GM12878 (cell line): ENCODE measurements at regions not wholly inside any gene's neighbourhood (a gene's known extent, or its start where the extent isn't known, plus 50 kb on each side); places are given as distances from the start of the nearest gene placed in this dataset.

Experiments used
- ATAC-seq: fragments of 200-7000 bp; cut with Tn5 transposase; 3 replicates; pipeline ENCODE4 v1.9.1; 2020; ENCODE audit warnings: mild to moderate bottlenecking, moderate library complexity
- BruUV-seq: library from RNA; stranded (reverse); fragments of 400-500 nt; replicated peaks from 2 replicates; lab custom pipeline; 2021; lab: Mats Ljungman, UMichigan
- CTCF ChIA-PET: fragments of 300-600 bp; sonication (Branson Sonifier 250); formaldehyde crosslinking; extraction: SDS; loops from one replicate; lab custom pipeline; 2021; ENCODE audit warnings: inconsistent platforms; lab: Yijun Ruan, JAX
- POLR2A ChIA-PET: fragments of 350-600 bp; formaldehyde crosslinking; extraction: SDS; loops from one replicate; lab custom pipeline; 2021; ENCODE audit warnings: inconsistent platforms; lab: Charles Lee
- RAD21 ChIA-PET: fragments of 300-600 bp; sonication (Branson Sonifier 250); formaldehyde crosslinking; loops from one replicate; lab custom pipeline; 2023; ENCODE audit warnings: antibody characterized with exemption; ENCODE audit not compliant: unreplicated experiment; lab: Charles Lee
- SMC1A ChIA-PET: fragments of 300-600 bp; sonication (Branson Sonifier 250); formaldehyde crosslinking; loops from one replicate; lab custom pipeline; 2023; ENCODE audit not compliant: unreplicated experiment, uncharacterized antibody; lab: Charles Lee
- DNase-seq: peaks from one replicate; pipeline ENCODE4 v3.0.0-alpha.2; 2011; ENCODE audit warnings: low read depth, low spot score
- FAIRE-seq: peaks from 3 replicates; lab custom pipeline; 2011; peaks lifted over from hg19 to GRCh38; lab: Jason Lieb, UNC
- H2AFZ ChIP-seq: 2 replicates; pipeline ENCODE4 v1.6.0; 2011; ENCODE audit warnings: low read depth, low read length, control low read depth; ENCODE audit not compliant: control insufficient read depth
- H3K27ac ChIP-seq: 2 replicates; pipeline ENCODE4 v1.5.1; 2011; ENCODE audit warnings: control low read depth; ENCODE audit not compliant: control insufficient read depth, insufficient read depth
- H3K27me3 ChIP-seq, 2 experiments: replicated peaks in 1 of 2; 2 replicates each; pipeline versions ENCODE4 v1.6.0 to v1.6.1; 2011; ENCODE audit warnings: low read length in 1 of 2; ENCODE audit not compliant: control insufficient read depth in 2 of 2, insufficient read depth in 2 of 2
- H3K36me3 ChIP-seq, 2 experiments: 2 replicates each; pipeline ENCODE4 v1.5.1; 2011; ENCODE audit warnings: low read length in 1 of 2; ENCODE audit not compliant: control insufficient read depth in 2 of 2, insufficient read depth in 2 of 2
- H3K4me1 ChIP-seq: 2 replicates; pipeline ENCODE4 v1.6.1; 2011; ENCODE audit warnings: mild to moderate bottlenecking, low read length, moderate library complexity, mixed read lengths; ENCODE audit not compliant: control insufficient read depth, insufficient read depth
- H3K4me2 ChIP-seq: 2 replicates; pipeline ENCODE4 v1.6.0; 2011; ENCODE audit warnings: control low read depth; ENCODE audit not compliant: control insufficient read depth, insufficient read depth
- H3K4me3 ChIP-seq: fragments of 200-600 bp; sonication (generic); 2 replicates; pipeline ENCODE4 v1.5.1; 2016
- H3K79me2 ChIP-seq: 2 replicates; pipeline ENCODE4 v1.6.0; 2011; ENCODE audit warnings: low read length; ENCODE audit not compliant: control insufficient read depth, insufficient read depth
- H3K9ac ChIP-seq: 2 replicates; pipeline ENCODE4 v1.8.0; 2011; ENCODE audit warnings: low read length, control low read depth, mixed read lengths; ENCODE audit not compliant: control insufficient read depth, insufficient read depth
- H3K9me3 ChIP-seq: replicated peaks from 3 replicates; pipeline ENCODE4 v1.5.1; 2011; ENCODE audit warnings: mild to moderate bottlenecking, low read length; ENCODE audit not compliant: control insufficient read depth, insufficient read depth
- H4K20me1 ChIP-seq: 2 replicates; pipeline ENCODE4 v1.6.0; 2011; ENCODE audit not compliant: control insufficient read depth, insufficient read depth
- EGR1 ChIP-seq, 2 experiments: IDR thresholded peaks; 1 replicate in 1 of 2; 2 replicates in 1 of 2; pipeline ENCODE4 v1.6.1; 2011 to 2012; ENCODE audit warnings: low read depth in 2 of 2, low read length in 2 of 2, borderline replicate concordance in 1 of 2, mild to moderate bottlenecking in 1 of 2, moderate library complexity in 1 of 2
- IKZF1 ChIP-seq: fragments of 450-650 bp; conservative IDR thresholded peaks from 2 replicates; pipeline ENCODE4 v1.6.1; 2017; ENCODE audit warnings: antibody characterized with exemption, mild to moderate bottlenecking
- KLF5 ChIP-seq: fragments of 450-650 bp; IDR thresholded peaks from 2 replicates; pipeline ENCODE4 v1.6.1; 2014; ENCODE audit warnings: mild to moderate bottlenecking; ENCODE audit not compliant: partially characterized antibody
- MTA3 ChIP-seq: IDR thresholded peaks from 2 replicates; pipeline ENCODE4 v1.6.1; 2012; ENCODE audit warnings: low read length, inconsistent platforms, borderline replicate concordance
- NFIC ChIP-seq: IDR thresholded peaks from 2 replicates; pipeline ENCODE4 v1.6.1; 2012; ENCODE audit warnings: low read depth, mild to moderate bottlenecking, inconsistent platforms, low read length, moderate library complexity
- PAX8 ChIP-seq: fragments of 450-650 bp; IDR thresholded peaks from 2 replicates; pipeline ENCODE4 v1.6.1; 2017; ENCODE audit warnings: mild to moderate bottlenecking, moderate library complexity
- POU2F2 ChIP-seq: IDR thresholded peaks from 3 replicates; pipeline ENCODE4 v1.6.1; 2011; ENCODE audit warnings: low read depth, mild to moderate bottlenecking, low read length, borderline replicate concordance
- TARDBP ChIP-seq: IDR thresholded peaks from 2 replicates; pipeline ENCODE4 v1.6.1; 2016; ENCODE audit warnings: borderline replicate concordance
- WGBS: methylation state at CpG from one replicate; pipeline ENCODE4 v1.1.6; 2016; ENCODE audit warnings: low lambda C conversion rate; ENCODE audit not compliant: insufficient replicate concordance, insufficient coverage; ENCODE audit errors: missing lambda C conversion rate; 5-methylcytosine and 5-hydroxymethylcytosine counted together
- in situ Hi-C: fragments of 300-500 bp; cut with MboI; formaldehyde crosslinking; loops from 9 replicates; pipeline ENCODE4 v1.14.3; 2018; ENCODE audit warnings: mixed read lengths
- intact Hi-C: fragments of 100-400 bp; cut with micrococcal nuclease; formaldehyde crosslinking; loops from one replicate; pipeline ENCODE4 v1.14.2; 2022; ENCODE audit not compliant: unreplicated experiment
- TF ChIP-seq, protein P1 (sequence below): fragments of 450-650 bp; IDR thresholded peaks from 2 replicates; pipeline ENCODE4 v1.6.1; 2017; ENCODE audit warnings: mild to moderate bottlenecking, moderate library complexity
- TF ChIP-seq, protein P2 (sequence below): fragments of 450-650 bp; formaldehyde crosslinking; IDR thresholded peaks from 2 replicates; pipeline ENCODE4 v1.5.0; 2022; ENCODE audit warnings: mild to moderate bottlenecking, missing genetic modification characterization
- TF ChIP-seq, protein P3 (sequence below), 3 experiments: IDR thresholded peaks in 2 of 3; conservative IDR thresholded peaks in 1 of 3; 2 replicates each; pipeline ENCODE4 v1.5.1; 2011; ENCODE audit warnings: low read depth in 3 of 3, low read length in 3 of 3, mild to moderate bottlenecking in 3 of 3, control low read depth in 2 of 3, moderate library complexity in 2 of 3, inconsistent platforms in 1 of 3, mixed read lengths in 1 of 3; ENCODE audit not compliant: control insufficient read depth in 2 of 3, insufficient read depth in 1 of 3; ENCODE audit errors: extremely low read depth in 1 of 3
- TF ChIP-seq, protein P4 (sequence below): fragments of 450-650 bp; formaldehyde crosslinking; IDR thresholded peaks from 2 replicates; pipeline ENCODE4 v1.4.0; 2022; ENCODE audit warnings: mild to moderate bottlenecking, moderate library complexity

DNA sequence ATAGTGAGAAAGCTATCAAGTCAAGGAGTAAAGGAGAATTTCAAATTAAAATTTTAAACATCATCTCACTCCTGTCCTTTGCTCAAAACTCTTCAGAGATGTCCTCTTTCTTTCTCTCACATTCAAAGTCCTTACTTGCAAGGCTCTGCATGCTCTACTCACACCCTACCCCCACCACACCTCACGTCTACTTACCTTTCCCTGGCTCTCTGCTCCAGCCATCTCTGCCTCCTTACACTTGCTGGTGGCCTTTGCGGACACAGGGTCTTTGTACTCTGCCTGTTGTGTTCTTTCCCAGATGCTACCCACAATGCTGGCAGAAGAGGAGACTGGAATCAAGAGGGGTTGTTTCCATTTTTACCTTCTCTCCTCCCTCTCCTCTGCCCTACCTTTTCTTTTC lies 405.2 kb downstream of the INSC start:
- intact Hi-C loops (no loop called here), in situ Hi-C loops (no loop called here)
- ChIA-PET CTCF (interaction anchor here (1.3 kb wide), 1 partner anchor 9 kb away, joined by 3 read pairs; no protein-coding TSS in a partner anchor), POLR2A (no interaction called here), RAD21 (no interaction called here), SMC1A (no interaction called here)
- Histone ChIP-seq H2AFZ (no peak overlapping the region), H3K27me3 (no peaks in the 10 kb centered on the region), H3K36me3 (no peaks in the 10 kb centered on the region), H4K20me1 (no peaks in the 10 kb centered on the region), H3K9me3 (no peaks in the 10 kb centered on the region), H3K9ac (no peak overlapping the region), H3K79me2 (no peaks in the 10 kb centered on the region), H3K4me2 (no peak overlapping the region), H3K4me3 (no peak overlapping the region), H3K27ac (no peak overlapping the region), H3K4me1 (no peaks in the 10 kb centered on the region)
- DNase-seq (no peak), ATAC-seq (peak; percentile 34), FAIRE-seq (no peak)
- no TSS peak for BruUV-seq
- 42% methylated on average over 2 of the region's 2 CpGs for WGBS
- TF ChIP-seq, protein P1, sequence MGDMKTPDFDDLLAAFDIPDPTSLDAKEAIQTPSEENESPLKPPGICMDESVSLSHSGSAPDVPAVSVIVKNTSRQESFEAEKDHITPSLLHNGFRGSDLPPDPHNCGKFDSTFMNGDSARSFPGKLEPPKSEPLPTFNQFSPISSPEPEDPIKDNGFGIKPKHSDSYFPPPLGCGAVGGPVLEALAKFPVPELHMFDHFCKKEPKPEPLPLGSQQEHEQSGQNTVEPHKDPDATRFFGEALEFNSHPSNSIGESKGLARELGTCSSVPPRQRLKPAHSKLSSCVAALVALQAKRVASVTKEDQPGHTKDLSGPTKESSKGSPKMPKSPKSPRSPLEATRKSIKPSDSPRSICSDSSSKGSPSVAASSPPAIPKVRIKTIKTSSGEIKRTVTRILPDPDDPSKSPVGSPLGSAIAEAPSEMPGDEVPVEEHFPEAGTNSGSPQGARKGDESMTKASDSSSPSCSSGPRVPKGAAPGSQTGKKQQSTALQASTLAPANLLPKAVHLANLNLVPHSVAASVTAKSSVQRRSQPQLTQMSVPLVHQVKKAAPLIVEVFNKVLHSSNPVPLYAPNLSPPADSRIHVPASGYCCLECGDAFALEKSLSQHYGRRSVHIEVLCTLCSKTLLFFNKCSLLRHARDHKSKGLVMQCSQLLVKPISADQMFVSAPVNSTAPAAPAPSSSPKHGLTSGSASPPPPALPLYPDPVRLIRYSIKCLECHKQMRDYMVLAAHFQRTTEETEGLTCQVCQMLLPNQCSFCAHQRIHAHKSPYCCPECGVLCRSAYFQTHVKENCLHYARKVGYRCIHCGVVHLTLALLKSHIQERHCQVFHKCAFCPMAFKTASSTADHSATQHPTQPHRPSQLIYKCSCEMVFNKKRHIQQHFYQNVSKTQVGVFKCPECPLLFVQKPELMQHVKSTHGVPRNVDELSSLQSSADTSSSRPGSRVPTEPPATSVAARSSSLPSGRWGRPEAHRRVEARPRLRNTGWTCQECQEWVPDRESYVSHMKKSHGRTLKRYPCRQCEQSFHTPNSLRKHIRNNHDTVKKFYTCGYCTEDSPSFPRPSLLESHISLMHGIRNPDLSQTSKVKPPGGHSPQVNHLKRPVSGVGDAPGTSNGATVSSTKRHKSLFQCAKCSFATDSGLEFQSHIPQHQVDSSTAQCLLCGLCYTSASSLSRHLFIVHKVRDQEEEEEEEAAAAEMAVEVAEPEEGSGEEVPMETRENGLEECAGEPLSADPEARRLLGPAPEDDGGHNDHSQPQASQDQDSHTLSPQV = no peak
- TF ChIP-seq EGR1 (IDR thresholded peaks at IDR 0.05; ENCODE audit: borderline replicate concordance in 1 of 2, low read depth in 2 of 2, low read length in 2 of 2) (no peak), NFIC (no peak), TARDBP (no peak), MTA3 (no peak), POU2F2 (no peak), KLF5 (no peak), PAX8 (no peak), IKZF1 (no peak)
- TF ChIP-seq, protein P2, sequence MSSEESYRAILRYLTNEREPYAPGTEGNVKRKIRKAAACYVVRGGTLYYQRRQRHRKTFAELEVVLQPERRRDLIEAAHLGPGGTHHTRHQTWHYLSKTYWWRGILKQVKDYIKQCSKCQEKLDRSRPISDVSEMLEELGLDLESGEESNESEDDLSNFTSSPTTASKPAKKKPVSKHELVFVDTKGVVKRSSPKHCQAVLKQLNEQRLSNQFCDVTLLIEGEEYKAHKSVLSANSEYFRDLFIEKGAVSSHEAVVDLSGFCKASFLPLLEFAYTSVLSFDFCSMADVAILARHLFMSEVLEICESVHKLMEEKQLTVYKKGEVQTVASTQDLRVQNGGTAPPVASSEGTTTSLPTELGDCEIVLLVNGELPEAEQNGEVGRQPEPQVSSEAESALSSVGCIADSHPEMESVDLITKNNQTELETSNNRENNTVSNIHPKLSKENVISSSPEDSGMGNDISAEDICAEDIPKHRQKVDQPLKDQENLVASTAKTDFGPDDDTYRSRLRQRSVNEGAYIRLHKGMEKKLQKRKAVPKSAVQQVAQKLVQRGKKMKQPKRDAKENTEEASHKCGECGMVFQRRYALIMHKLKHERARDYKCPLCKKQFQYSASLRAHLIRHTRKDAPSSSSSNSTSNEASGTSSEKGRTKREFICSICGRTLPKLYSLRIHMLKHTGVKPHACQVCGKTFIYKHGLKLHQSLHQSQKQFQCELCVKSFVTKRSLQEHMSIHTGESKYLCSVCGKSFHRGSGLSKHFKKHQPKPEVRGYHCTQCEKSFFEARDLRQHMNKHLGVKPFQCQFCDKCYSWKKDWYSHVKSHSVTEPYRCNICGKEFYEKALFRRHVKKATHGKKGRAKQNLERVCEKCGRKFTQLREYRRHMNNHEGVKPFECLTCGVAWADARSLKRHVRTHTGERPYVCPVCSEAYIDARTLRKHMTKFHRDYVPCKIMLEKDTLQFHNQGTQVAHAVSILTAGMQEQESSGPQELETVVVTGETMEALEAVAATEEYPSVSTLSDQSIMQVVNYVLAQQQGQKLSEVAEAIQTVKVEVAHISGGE = no peak
- TF ChIP-seq, protein P3, sequence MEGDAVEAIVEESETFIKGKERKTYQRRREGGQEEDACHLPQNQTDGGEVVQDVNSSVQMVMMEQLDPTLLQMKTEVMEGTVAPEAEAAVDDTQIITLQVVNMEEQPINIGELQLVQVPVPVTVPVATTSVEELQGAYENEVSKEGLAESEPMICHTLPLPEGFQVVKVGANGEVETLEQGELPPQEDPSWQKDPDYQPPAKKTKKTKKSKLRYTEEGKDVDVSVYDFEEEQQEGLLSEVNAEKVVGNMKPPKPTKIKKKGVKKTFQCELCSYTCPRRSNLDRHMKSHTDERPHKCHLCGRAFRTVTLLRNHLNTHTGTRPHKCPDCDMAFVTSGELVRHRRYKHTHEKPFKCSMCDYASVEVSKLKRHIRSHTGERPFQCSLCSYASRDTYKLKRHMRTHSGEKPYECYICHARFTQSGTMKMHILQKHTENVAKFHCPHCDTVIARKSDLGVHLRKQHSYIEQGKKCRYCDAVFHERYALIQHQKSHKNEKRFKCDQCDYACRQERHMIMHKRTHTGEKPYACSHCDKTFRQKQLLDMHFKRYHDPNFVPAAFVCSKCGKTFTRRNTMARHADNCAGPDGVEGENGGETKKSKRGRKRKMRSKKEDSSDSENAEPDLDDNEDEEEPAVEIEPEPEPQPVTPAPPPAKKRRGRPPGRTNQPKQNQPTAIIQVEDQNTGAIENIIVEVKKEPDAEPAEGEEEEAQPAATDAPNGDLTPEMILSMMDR (IDR thresholded peaks at IDR 0.05 in 2 of 3, conservative IDR thresholded peaks at IDR 0.05 in 1 of 3; ENCODE audit: control insufficient read depth in 2 of 3, extremely low read depth in 1 of 3, insufficient read depth in 1 of 3, low read depth in 3 of 3, low read length in 3 of 3) = no peak
- TF ChIP-seq, protein P4, sequence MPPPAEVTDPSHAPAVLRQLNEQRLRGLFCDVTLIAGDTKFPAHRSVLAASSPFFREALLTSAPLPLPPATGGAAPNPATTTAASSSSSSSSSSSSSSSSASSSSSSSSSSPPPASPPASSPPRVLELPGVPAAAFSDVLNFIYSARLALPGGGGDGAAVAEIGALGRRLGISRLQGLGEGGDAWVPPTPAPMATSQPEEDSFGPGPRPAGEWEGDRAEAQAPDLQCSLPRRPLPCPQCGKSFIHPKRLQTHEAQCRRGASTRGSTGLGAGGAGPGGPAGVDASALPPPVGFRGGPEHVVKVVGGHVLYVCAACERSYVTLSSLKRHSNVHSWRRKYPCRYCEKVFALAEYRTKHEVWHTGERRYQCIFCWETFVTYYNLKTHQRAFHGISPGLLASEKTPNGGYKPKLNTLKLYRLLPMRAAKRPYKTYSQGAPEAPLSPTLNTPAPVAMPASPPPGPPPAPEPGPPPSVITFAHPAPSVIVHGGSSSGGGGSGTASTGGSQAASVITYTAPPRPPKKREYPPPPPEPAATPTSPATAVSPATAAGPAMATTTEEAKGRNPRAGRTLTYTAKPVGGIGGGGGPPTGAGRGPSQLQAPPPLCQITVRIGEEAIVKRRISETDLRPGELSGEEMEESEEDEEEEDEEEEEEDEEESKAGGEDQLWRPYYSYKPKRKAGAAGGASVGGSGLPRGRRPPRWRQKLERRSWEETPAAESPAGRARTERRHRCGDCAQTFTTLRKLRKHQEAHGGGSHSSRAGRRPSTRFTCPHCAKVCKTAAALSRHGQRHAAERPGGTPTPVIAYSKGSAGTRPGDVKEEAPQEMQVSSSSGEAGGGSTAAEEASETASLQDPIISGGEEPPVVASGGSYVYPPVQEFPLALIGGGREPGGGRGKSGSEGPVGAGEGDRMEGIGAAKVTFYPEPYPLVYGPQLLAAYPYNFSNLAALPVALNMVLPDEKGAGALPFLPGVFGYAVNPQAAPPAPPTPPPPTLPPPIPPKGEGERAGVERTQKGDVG (CRISPR knock-in tag) = no peak
